ENCODE measurements at regions not wholly inside any gene's neighbourhood (a gene's known extent, or its start where the extent isn't known, plus 50 kb on each side); places are given as distances from the start of the nearest gene placed in this dataset.
"Not testable (repeated sequence)": the region's sequence is repeated elsewhere in the genome, so short reads cannot be mapped to it uniquely, and the experiment has no call there.

- peaks cover 2% of the 10 kb centered on the region for H3K36me3 Mint-ChIP-seq (ENCODE audit: insufficient read depth)
- H3K27me3 Mint-ChIP-seq: peaks cover 59 to 61% of the 10 kb centered on the region in 2 donors
- no peak for ATAC-seq (replicated peaks)
Observed at GRCh38 chr22:19645905-19646304, 68.4 kb upstream of the SEPTIN5 start.

DNA sequence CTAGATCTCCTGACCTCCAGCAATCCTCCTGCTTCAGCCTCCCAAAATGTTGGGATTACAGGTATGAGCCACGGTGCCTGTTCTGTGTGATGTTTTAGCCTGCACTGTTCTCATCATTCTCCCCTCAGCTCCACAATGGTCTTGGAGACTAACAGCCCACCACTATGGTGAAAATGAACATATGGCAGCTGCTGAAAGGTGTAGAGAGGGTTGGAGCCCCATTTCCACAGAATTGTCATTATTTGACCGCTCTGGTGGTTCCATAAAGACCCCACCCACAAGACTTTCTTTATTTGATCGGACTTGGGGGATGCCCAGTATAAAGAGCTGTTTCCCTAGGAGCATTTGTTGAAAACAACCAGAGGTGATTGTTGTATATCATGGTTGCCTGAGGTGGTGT is 67.9 kb upstream of the SEPTIN5 start:
- ATAC-seq (replicated peaks) (no peak), DNase-seq (no peak)
- Mint-ChIP-seq H3K27me3 (peaks cover 54 to 56% of the 10 kb centered on the region in 2 donors), H3K4me3 (no peak overlapping the region), H3K27ac (no peak overlapping the region), H3K4me1 (ENCODE audit: low read depth in 2 of 2) (no peaks in the 10 kb centered on the region), H3K9me3 (peaks cover 4 to 9% of the 10 kb centered on the region in 2 donors), H3K36me3 (ENCODE audit: insufficient read depth) (peaks cover 2% of the 10 kb centered on the region)

More at GRCh38 chr22:19645905-19646304, 68.4 kb upstream of the SEPTIN5 start:
- DNase-seq: no peak
- Mint-ChIP-seq H3K4me3 (no peak overlapping the region), H3K4me1 (ENCODE audit: low read depth in 2 of 2) (no peaks in the 10 kb centered on the region), H3K9me3 (peaks cover 4 to 9% of the 10 kb centered on the region in 2 donors), H3K27ac (no peak overlapping the region)

- ATAC-seq (replicated peaks): no peak
- DNase-seq: no peak
- peaks cover 3% of the 10 kb centered on the region for H3K36me3 Mint-ChIP-seq (ENCODE audit: insufficient read depth)
- no peak overlapping the region for H3K4me3 Mint-ChIP-seq
- no peaks in the 10 kb centered on the region for H3K4me1 Mint-ChIP-seq (ENCODE audit: low read depth in 2 of 2)
- peaks cover 46 to 56% of the 10 kb centered on the region in 2 donors for H3K27me3 Mint-ChIP-seq
- H3K27ac Mint-ChIP-seq: no peak overlapping the region
- peaks cover 4 to 9% of the 10 kb centered on the region in 2 donors for H3K9me3 Mint-ChIP-seq
Observed at GRCh38 chr22:19648419-19648929, 65.8 kb upstream of the SEPTIN5 start.

DNA sequence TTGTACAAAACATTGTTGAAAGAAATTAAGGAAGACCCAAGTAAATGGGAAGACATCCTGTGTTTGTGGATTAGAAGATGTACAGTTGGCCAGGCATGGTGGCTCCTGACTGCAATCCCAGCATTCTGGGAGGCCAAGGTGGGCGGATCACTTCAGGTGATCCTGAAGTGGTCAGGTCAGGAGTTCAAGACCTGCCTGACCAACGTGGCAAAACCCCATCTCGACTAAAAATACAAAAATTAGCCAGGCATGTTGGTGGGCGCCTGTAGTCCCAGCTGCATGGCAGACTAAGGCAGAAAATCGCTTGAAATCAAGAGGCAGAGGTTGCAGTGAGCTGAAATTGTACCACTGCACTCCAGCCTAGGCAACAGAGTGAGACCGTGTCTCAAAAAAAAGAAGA is 62.0 kb upstream of the SEPTIN5 start:
- DNase-seq: no peak
- H3K4me3 Mint-ChIP-seq: no peak overlapping the region

DNA sequence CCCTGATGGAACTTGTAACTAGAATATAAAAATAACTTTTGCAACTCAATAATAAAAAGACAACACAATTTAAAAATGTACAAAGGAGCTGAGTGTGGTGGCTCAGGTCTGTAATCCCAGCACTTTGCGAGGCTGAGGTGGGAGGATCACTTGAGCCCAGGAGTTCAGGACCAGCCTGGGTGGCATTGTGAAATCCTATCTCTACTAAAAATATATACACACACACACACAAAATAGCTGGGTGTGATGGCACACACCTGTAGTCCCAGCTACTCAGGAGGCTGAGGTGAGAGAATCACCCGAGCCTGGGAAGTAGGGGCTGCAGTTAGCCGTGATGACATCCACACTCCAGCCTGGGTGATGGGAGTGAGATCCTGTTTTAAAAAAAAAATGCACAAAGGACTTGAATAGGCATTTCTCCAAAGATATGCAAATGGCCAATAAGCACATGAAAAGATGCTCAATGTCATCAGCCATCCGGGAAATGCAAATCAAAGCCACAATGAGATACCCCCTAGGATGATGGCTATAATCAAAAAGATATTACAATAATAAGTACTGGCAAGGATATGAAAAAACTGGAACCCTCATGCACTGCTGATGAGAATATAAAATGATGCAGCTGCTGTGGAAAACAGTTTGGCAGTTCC is 59.8 kb upstream of the SEPTIN5 start:
- Mint-ChIP-seq H3K4me1 (ENCODE audit: low read depth in 2 of 2) (no peaks in the 10 kb centered on the region), H3K27me3 (peaks cover 7 to 12% of the 10 kb centered on the region in 2 donors), H3K9me3 (peaks cover under 1 to 4% of the 10 kb centered on the region in 2 donors), H3K36me3 (ENCODE audit: insufficient read depth) (peaks cover 4% of the 10 kb centered on the region), H3K4me3 (no peak overlapping the region), H3K27ac (no peak overlapping the region)
- no peak for ATAC-seq (replicated peaks)
- DNase-seq: no peak

More for the DNA sequence above, 62.0 kb upstream of the SEPTIN5 start:
- no peak for ATAC-seq (replicated peaks)
- Mint-ChIP-seq H3K4me1 (ENCODE audit: low read depth in 2 of 2) (no peaks in the 10 kb centered on the region), H3K9me3 (peaks cover 4 to 9% of the 10 kb centered on the region in 2 donors), H3K36me3 (ENCODE audit: insufficient read depth) (peaks cover 3% of the 10 kb centered on the region), H3K27me3 (peaks cover 10 to 24% of the 10 kb centered on the region in 2 donors), H3K27ac (no peak overlapping the region)

- Mint-ChIP-seq H3K4me3 (no peak overlapping the region), H3K9me3 (no peaks in the 10 kb centered on the region), H3K27me3 (peaks cover 0 to 5% of the 10 kb centered on the region in 2 donors), H3K36me3 (ENCODE audit: insufficient read depth) (peaks cover 5% of the 10 kb centered on the region), H3K4me1 (ENCODE audit: low read depth in 2 of 2) (no peaks in the 10 kb centered on the region), H3K27ac (no peak overlapping the region)
- ATAC-seq (replicated peaks) (no peak), DNase-seq (no peak)
Observed at GRCh38 chr22:19655399-19655798, 58.9 kb upstream of the SEPTIN5 start.

GRCh38 chr22:19656541-19657251 is 57.6 kb upstream of the SEPTIN5 start:
- no peak overlapping the region for H3K4me3 Mint-ChIP-seq
- ATAC-seq (replicated peaks): no peak

DNA sequence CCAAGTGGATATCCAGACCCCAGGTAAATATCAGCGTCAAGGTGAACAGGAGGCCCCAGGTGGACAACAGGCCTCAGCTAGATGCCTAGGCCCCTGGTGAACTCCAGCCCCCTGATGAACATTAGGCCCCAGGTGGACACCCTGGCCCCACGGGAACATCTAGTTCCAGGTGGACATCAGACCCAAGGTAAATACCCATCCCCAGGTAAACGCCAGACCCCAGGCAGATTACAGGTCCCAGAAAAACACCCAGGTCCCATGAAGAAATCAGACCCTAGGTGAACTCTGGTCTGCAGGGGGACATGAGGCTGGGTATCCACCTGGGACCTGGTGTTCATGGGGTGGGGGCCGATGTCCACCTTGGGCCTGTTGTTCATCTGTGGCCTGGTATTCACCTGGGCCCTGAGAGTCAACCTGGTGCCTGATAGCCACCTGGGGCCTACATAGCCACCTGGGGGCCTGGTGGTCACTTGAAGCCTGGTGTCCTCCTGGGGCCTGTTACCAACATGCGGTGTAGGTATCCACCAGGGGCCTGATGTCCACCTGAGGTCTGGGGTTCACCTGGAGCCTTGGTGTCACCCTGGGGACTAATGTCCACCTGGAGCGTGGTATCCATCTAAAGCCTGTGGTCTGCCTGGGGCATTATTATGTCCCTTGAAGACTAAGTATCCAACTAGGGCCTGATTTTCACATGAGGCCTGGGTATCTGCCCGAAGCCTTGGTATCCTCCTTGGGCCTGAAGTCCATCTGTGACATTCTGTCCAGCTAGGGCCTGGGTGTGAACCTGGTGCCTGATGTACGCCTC is 56.8 kb upstream of the SEPTIN5 start:
- peaks cover 0 to 5% of the 10 kb centered on the region in 2 donors for H3K27me3 Mint-ChIP-seq
- no peaks in the 10 kb centered on the region for H3K9me3 Mint-ChIP-seq
- no peak overlapping the region for H3K4me3 Mint-ChIP-seq
- no peak overlapping the region for H3K27ac Mint-ChIP-seq
- ATAC-seq (replicated peaks) (no peak), DNase-seq (no peak)
- H3K4me1 Mint-ChIP-seq (ENCODE audit: low read depth in 2 of 2): no peaks in the 10 kb centered on the region
- peaks cover 5% of the 10 kb centered on the region for H3K36me3 Mint-ChIP-seq (ENCODE audit: insufficient read depth)

More at GRCh38 chr22:19656541-19657251, 57.6 kb upstream of the SEPTIN5 start:
- Mint-ChIP-seq H3K36me3 (ENCODE audit: insufficient read depth) (peaks cover 5% of the 10 kb centered on the region), H3K4me1 (ENCODE audit: low read depth in 2 of 2) (no peaks in the 10 kb centered on the region), H3K9me3 (no peaks in the 10 kb centered on the region), H3K27me3 (peaks cover 0 to 5% of the 10 kb centered on the region in 2 donors), H3K27ac (no peak overlapping the region)
- no peak for DNase-seq

DNA sequence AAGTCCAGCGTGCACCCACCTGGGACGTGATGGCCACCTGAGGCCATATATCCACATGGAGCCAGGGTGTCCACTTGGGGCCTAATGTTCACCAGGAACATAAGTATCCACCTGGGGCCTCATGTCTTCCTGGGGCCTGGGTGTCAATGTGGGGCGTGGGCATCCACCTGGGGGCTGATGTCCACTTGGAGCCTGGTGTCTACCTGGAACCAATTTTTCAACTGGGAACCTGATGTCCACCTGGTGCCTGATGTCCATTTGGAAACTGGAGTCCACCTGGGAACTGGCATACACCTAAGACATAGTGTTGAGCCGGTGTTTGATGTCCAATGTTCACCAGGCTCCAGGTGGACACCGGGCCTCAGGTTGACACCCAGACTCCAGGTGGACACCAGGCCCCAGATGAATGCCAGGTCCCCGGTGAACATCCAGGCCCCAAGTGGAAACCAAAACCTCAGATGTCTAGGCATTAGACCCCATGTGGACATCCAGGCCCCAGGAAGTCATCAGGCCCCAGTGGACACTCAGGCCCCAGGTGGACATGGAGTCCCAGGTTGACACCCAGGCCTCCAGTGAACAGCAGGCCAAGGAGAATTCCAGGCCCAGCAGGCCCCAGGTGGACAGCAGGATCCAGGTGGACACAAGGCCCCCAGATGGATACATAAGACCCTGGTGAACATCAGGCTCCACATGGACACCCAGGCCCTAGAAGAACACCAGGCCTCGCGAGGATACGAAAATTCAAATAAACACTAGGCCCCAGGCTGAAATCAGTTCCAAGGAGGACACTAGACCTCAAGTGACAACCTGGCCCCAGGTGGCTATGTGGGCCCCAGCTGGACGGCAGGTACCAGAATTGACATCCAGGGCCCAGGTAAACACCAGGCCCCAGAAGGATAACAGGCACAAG is 56.0 kb upstream of the SEPTIN5 start:
- peaks cover 4% of the 10 kb centered on the region for H3K36me3 Mint-ChIP-seq (ENCODE audit: insufficient read depth)

DNA sequence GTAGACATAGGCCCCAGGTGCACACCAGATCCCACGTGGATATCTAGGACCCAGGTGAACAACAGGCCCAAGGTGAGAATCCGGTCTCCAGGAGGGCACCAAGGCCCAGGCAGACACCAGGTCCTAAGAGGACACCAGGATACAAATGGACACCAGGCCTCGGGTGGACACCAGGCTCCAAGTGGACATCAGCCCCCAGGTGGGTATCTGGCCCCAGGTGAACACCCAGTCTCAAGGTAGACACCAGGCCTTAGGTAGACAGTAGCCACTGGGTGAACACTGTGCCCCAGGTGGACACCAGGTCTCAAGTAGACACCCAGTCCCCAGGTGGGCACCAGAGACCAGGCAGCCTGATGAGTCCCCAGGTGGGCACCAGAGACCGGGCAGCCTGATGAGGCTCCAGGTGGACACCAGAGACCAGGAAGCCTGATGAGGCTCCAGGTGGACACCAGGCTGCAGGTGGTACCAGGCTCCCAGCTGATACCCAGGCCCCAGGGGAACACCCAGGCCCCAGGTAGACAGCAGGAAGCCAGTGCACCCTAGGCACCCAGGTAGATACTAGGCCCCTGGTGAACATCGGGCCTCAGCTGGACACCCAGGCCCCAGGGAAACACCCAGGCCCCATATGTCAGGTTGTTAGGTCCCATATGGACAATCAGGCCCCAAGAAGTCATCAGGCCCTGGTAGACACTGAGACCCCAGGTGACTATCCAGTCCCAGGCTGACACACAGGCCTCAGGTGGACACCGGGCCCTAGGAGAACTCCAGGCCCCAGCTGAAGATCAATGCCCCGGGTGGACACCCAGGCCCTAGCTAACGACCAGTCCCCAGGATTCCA is 55.1 kb upstream of the SEPTIN5 start:
- Mint-ChIP-seq H3K9me3 (no peaks in the 10 kb centered on the region), H3K27ac (no peak overlapping the region)
- no peak for ATAC-seq (replicated peaks)

More for the DNA sequence above, 56.0 kb upstream of the SEPTIN5 start:
- no peaks in the 10 kb centered on the region for H3K9me3 Mint-ChIP-seq
- peaks cover under 1 to 2% of the 10 kb centered on the region in 2 donors for H3K27me3 Mint-ChIP-seq
- DNase-seq: no peak
- no peak overlapping the region for H3K27ac Mint-ChIP-seq
- no peak overlapping the region for H3K4me3 Mint-ChIP-seq
- no peak for ATAC-seq (replicated peaks)
- H3K4me1 Mint-ChIP-seq (ENCODE audit: low read depth in 2 of 2): no peaks in the 10 kb centered on the region

DNA sequence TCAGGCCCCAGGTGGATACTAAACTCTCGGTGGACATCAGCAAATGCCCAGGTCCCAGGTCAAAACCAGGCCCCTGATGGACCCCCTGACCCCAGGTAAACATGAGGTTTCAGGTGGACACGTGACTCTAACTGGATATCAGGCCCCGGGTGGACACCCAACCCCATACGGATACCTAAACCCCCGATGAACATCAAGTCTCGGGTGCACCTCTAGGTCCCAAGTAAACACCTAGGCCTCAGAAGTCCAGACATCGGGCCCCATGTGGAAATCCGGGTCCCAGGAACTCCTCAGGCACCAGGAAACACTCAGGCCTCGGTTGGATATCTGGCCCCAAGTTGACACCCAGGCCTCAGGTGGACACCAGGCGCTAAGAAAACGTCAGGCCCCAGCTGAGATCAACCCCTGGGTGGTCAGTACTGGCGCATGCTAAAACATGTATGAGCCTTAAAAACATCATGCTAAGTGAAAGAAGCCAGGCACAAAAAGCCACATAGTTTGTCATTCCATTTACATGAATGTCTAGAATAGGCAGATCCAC is 54.4 kb upstream of the SEPTIN5 start:
- H3K36me3 Mint-ChIP-seq (ENCODE audit: insufficient read depth): peaks cover 2% of the 10 kb centered on the region
- ATAC-seq (replicated peaks) (no peak), DNase-seq (no peak)
- no peaks in the 10 kb centered on the region for H3K9me3 Mint-ChIP-seq
- H3K4me3 Mint-ChIP-seq: no peak overlapping the region
- peaks cover 4 to 17% of the 10 kb centered on the region in 2 donors for H3K27me3 Mint-ChIP-seq
- no peaks in the 10 kb centered on the region for H3K4me1 Mint-ChIP-seq (ENCODE audit: low read depth in 2 of 2)
- H3K27ac Mint-ChIP-seq: no peak overlapping the region

More for the DNA sequence above, 55.1 kb upstream of the SEPTIN5 start:
- no peak overlapping the region for H3K4me3 Mint-ChIP-seq
- H3K4me1 Mint-ChIP-seq (ENCODE audit: low read depth in 2 of 2): no peaks in the 10 kb centered on the region
- H3K27me3 Mint-ChIP-seq: peaks cover 0 to 10% of the 10 kb centered on the region in 2 donors
- no peak for DNase-seq
- H3K36me3 Mint-ChIP-seq (ENCODE audit: insufficient read depth): peaks cover 2% of the 10 kb centered on the region

DNA sequence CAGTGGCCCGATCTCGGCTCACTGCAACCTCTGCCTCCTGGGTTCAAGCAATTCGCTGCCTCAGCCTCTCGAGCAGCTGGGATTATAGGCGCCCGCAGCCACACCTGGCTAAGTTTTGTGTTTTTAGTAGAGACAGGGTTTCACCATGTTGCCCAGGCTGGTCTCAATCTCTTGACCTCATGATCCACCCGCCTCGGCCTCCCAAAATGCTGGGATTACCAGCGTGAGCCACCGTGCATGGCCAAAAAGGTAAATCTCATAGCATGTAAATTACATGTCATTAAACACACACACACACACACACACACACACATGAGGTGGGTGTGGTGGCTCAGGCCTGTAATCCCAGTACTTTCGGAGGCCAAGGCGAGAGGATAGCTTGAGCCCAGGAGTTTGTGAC is 53.7 kb upstream of the SEPTIN5 start:
- not testable (repeated sequence) for H3K4me1 Mint-ChIP-seq (ENCODE audit: low read depth in 2 of 2); H3K36me3 Mint-ChIP-seq (ENCODE audit: insufficient read depth); ATAC-seq (replicated peaks); DNase-seq; H3K4me3 Mint-ChIP-seq; H3K27ac Mint-ChIP-seq; H3K9me3 Mint-ChIP-seq
- peaks cover 10 to 24% of the 10 kb centered on the region in 2 donors for H3K27me3 Mint-ChIP-seq
